Stimulated activated CD4-positive, alpha-beta T cell treated with anti-CD3 and anti-CD28 coated beads, Interleukin-1b, Interleukin-23, amount 100 ng/mL, for 24 hours (primary cell): ENCODE measurements at regions not wholly inside any gene's neighbourhood (a gene's known extent, or its start where the extent isn't known, plus 50 kb on each side); places are given as distances from the start of the nearest gene placed in this dataset.

ENCODE experiments used
- DNase-seq, 4 experiments: peaks; one replicate each; pipeline ENCODE4 v3.0.0-alpha.2; 2020; ENCODE audit warnings: low read depth in 4 of 4, low spot score in 1 of 4

- DNase-seq, result no peak
These were observed 58.1 kb upstream of the UBL3 start for GRCh38 chr13:29908416-29909080.

GRCh38 chr13:29907670-29908069, 57.3 kb upstream of the UBL3 start:
- DNase-seq, result no peak

GRCh38 chr13:29906432-29907011, 56.1 kb upstream of the UBL3 start:
- DNase-seq, result no peak

GRCh38 chr13:29905845-29906244, 55.4 kb upstream of the UBL3 start:
- DNase-seq, result no peak

- DNase-seq, result no peak
These were observed 53.6 kb upstream of the UBL3 start for GRCh38 chr13:29903996-29904395.

- DNase-seq, result no peak
These were observed 53.1 kb upstream of the UBL3 start for GRCh38 chr13:29903543-29903942.

GRCh38 chr13:29902632-29903305, 52.4 kb upstream of the UBL3 start:
- DNase-seq, result no peak

- no peak for DNase-seq
These were observed 51.6 kb upstream of the UBL3 start for GRCh38 chr13:29901710-29902631.
